ENCODE measurements at regions not wholly inside any gene's neighbourhood (a gene's known extent, or its start where the extent isn't known, plus 50 kb on each side); places are given as distances from the start of the nearest gene placed in this dataset.

- no peaks in the 10 kb centered on the region for H3K9me3 Mint-ChIP-seq
- no peaks in the 10 kb centered on the region for H3K27me3 Mint-ChIP-seq (ENCODE audit: low read depth)
- no peak overlapping the region for H3K4me3 Mint-ChIP-seq
- no peaks in the 10 kb centered on the region for H3K36me3 Mint-ChIP-seq
- 0 out of 2 replicates have a peak, but pooled peaks cover 3% of the 10 kb centered on the region for H3K4me1 Mint-ChIP-seq
- no peak for DNase-seq (ENCODE audit: low spot score)
- CTCF ChIA-PET: no interaction called here
- no peak for ATAC-seq
- TF ChIP-seq FOXK1 (CRISPR knock-in tag; IDR thresholded peaks at IDR 0.05) (no peak), KAT7 (CRISPR knock-in tag; IDR thresholded peaks at IDR 0.05; ENCODE audit: borderline replicate concordance) (no peak), TEAD1 (CRISPR knock-in tag; IDR thresholded peaks at IDR 0.05) (no peak), AR (CRISPR knock-in tag; IDR thresholded peaks at IDR 0.05) (no peak), ZNF671 (CRISPR knock-in tag; IDR thresholded peaks at IDR 0.05) (no peak), NR1H2 (CRISPR knock-in tag; IDR thresholded peaks at IDR 0.05) (no peak), JUN (CRISPR knock-in tag; IDR thresholded peaks at IDR 0.05) (no peak), CREB1 (CRISPR knock-in tag; IDR thresholded peaks at IDR 0.05) (no peak)
- POLR2A ChIA-PET: no interaction called here
- H3K27ac Mint-ChIP-seq: no peak overlapping the region
Measured at GRCh38 chr1:244106837-244107493, 55.9 kb downstream of the ZBTB18 start.

DNA sequence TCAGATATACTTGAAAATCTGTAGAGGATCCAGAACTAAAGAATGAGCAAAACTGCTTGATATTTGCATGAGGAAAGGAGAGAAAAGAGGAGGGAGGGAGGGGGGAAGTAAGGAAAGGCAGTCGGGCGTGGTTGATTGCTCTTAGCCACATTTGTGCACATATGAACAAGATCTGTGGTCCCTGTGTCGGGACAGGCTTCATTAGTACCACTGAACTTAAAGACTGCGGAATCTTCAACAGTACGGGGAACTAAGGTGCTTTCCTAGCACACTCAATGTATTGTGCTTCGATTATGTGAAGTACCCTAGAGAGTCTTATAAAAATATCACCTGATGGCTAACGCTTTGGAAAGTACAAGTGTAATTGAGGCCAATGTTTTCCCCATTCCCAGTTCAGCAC lies 59.9 kb downstream of the ZBTB18 start:
- DNase-seq (ENCODE audit: low spot score) (no peak), ATAC-seq (no peak)
- H3K4me1 Mint-ChIP-seq: 0 out of 2 replicates have a peak, but pooled peaks cover 3% of the 10 kb centered on the region
- no peaks in the 10 kb centered on the region for H3K27me3 Mint-ChIP-seq (ENCODE audit: low read depth)
- POLR2A ChIA-PET: no interaction called here
- CTCF ChIA-PET: no interaction called here
- no peak overlapping the region for H3K27ac Mint-ChIP-seq
- no peaks in the 10 kb centered on the region for H3K36me3 Mint-ChIP-seq
- TF ChIP-seq AFF4 (CRISPR knock-in tag; IDR thresholded peaks at IDR 0.05; ENCODE audit: borderline replicate concordance) (no peak), SP1 (CRISPR knock-in tag; conservative IDR thresholded peaks at IDR 0.05) (no peak), JAZF1 (CRISPR knock-in tag; IDR thresholded peaks at IDR 0.05) (no peak), NFE2L1 (CRISPR knock-in tag; IDR thresholded peaks at IDR 0.05) (no peak), MXD4 (CRISPR knock-in tag; IDR thresholded peaks at IDR 0.05; ENCODE audit: borderline replicate concordance) (no peak), FOXP4 (CRISPR knock-in tag; IDR thresholded peaks at IDR 0.05) (no peak), FOXK1 (CRISPR knock-in tag; IDR thresholded peaks at IDR 0.05) (no peak), OVOL2 (CRISPR knock-in tag; IDR thresholded peaks at IDR 0.05; ENCODE audit: borderline replicate concordance) (no peak), CREM (CRISPR knock-in tag; IDR thresholded peaks at IDR 0.05) (no peak), AR (CRISPR knock-in tag; IDR thresholded peaks at IDR 0.05) (no peak)
- TF ChIP-seq, protein P1, sequence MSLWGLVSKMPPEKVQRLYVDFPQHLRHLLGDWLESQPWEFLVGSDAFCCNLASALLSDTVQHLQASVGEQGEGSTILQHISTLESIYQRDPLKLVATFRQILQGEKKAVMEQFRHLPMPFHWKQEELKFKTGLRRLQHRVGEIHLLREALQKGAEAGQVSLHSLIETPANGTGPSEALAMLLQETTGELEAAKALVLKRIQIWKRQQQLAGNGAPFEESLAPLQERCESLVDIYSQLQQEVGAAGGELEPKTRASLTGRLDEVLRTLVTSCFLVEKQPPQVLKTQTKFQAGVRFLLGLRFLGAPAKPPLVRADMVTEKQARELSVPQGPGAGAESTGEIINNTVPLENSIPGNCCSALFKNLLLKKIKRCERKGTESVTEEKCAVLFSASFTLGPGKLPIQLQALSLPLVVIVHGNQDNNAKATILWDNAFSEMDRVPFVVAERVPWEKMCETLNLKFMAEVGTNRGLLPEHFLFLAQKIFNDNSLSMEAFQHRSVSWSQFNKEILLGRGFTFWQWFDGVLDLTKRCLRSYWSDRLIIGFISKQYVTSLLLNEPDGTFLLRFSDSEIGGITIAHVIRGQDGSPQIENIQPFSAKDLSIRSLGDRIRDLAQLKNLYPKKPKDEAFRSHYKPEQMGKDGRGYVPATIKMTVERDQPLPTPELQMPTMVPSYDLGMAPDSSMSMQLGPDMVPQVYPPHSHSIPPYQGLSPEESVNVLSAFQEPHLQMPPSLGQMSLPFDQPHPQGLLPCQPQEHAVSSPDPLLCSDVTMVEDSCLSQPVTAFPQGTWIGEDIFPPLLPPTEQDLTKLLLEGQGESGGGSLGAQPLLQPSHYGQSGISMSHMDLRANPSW (CRISPR knock-in tag; conservative IDR thresholded peaks at IDR 0.05; ENCODE audit: low read depth): no peak
- H3K4me3 Mint-ChIP-seq: no peak overlapping the region
- H3K9me3 Mint-ChIP-seq: no peaks in the 10 kb centered on the region
